GM20000 (cell line): ENCODE measurements at regions not wholly inside any gene's neighbourhood (a gene's known extent, or its start where the extent isn't known, plus 50 kb on each side); places are given as distances from the start of the nearest gene placed in this dataset.
A peak's percentile ranks its signal among the peaks of the same experiment; 100 is the strongest.

ENCODE experiments used
- DNase-seq: peaks from one replicate; pipeline ENCODE4 v3.0.0; 2012; ENCODE audit warnings: low spot score
- TF ChIP-seq, protein P1 (sequence below): IDR thresholded peaks from 2 replicates; pipeline ENCODE4 v1.5.1; 2012; ENCODE audit warnings: mild to moderate bottlenecking, control low read depth; ENCODE audit errors: extremely low read depth, missing control alignments

DNA sequence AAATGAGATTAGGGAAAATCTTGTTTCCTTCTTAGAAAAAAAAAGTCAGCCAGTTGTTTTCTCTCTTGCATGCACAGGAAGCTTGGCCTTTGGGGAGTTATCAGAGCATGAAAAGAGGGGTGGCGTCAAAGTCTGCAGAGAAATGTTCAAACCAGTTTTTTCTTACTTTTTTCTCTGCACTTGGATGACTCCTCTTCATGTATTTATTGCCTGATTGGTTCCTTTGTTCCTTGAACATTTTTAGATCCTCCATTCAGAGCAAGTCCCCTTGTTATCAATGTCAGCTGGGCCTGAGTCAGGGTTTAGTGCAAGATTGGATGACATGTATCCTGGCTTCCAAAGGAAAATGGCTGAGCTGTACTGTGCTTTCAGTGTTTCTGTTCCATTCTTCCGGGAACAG, 392.6 kb upstream of the BRINP1 start:
- DNase-seq, result no peak
- TF ChIP-seq, protein P1, sequence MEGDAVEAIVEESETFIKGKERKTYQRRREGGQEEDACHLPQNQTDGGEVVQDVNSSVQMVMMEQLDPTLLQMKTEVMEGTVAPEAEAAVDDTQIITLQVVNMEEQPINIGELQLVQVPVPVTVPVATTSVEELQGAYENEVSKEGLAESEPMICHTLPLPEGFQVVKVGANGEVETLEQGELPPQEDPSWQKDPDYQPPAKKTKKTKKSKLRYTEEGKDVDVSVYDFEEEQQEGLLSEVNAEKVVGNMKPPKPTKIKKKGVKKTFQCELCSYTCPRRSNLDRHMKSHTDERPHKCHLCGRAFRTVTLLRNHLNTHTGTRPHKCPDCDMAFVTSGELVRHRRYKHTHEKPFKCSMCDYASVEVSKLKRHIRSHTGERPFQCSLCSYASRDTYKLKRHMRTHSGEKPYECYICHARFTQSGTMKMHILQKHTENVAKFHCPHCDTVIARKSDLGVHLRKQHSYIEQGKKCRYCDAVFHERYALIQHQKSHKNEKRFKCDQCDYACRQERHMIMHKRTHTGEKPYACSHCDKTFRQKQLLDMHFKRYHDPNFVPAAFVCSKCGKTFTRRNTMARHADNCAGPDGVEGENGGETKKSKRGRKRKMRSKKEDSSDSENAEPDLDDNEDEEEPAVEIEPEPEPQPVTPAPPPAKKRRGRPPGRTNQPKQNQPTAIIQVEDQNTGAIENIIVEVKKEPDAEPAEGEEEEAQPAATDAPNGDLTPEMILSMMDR, result no peak

DNA sequence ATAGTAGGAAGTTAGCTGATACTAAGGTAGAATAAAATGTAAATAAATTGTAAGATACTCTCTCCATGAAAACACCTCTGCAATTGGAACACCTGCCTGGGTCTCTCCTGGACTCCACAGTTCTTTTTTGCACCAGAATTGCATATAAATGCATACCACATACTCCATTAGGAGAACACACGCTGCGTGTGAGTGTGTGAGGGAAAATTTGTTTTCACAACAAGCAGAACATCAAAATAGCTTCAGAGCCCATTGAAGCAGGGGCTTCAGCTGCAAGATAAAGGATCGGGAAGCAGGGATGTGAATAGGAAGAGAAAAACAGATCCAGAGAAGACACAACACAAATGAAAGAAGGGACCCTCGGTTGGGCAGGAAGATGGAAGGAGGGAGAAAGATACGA, 389.8 kb upstream of the BRINP1 start:
- DNase-seq, result no peak
- TF ChIP-seq, protein P1, result no peak

DNA sequence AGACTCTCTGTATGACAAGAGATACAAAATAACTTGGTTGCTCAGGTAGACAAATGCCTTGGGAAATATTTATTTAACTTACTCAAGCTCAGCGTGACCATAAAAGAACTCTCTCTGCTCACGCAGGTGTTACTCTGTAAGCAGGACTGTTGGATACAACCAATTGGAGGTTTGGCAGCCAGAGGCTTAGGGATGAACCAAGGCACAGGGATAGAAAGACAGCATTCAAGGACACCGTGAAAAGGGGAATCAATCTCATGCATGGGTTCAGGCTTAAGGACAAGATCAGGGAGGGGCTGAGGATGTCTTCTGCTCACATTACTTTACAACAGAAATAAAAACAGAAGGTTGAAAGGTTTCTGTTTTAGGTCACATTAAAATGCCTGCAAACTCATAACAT, 389.0 kb upstream of the BRINP1 start:
- TF ChIP-seq, protein P1, result no peak
- DNase-seq, result no peak

DNA sequence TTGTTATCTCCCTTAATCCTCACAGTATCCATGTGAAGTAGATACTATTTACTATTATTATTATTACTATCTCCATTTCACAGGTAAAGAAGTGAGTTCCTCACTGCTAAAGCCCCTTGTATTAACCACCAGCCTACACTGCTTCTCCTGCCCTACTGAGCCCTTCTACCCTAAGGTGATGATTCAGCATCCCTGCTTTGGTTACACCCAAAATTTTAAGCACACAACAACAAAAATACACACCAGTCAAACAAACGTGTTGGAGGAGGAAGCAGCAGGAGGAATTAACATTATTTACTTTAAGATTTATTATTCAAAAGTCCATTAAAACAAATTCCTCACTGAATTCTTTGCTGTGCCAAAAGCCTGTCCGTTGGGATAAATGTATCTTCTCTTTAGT, 370.2 kb upstream of the BRINP1 start:
- TF ChIP-seq, protein P1, result no peak
- DNase-seq, result no peak

DNA sequence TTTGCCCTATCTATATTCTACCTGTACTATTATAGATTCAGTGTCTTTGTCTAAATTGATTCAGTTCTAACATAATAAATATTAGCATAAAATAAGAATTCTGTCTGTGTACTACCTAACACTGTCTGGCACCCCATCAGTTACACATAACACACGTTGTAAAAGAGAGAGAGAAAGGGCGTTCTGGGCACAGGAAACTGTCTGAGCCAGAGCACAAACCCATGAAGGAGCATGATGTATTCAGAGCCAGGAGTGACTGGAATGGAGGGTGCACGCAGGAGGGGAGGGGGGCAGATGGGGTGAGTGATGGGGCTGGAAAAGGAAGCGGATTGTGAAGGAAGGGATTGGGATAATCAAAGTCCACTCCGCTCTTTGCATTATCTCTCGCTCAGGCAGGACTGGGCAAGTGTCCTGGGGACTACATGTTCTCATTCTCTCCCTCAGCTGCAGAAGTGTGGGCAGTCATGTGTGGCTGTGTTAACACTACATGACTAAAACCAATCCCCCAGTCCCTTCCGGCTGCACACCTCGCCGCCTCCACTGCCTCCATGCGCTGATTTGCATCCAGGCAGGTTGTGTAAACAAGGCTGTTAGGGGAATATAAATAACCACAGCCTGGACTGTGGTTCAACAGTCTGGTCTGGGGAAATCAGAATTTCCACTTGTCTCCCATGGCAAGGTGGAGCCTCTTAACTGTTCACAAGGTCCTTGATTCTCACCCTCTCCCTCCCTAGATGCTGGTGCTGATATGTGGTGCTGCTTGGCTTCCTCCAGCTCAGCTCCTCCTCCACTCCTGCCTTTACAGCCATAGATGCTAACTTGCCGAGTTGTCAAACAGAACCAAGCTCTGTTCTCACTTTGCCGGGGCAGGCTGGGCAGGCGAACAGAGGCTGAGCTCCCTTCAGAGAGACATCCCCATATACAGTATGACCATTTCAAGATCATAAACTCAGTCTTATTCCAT, 367.5 kb upstream of the BRINP1 start:
- peak; percentile 57 for DNase-seq

DNA sequence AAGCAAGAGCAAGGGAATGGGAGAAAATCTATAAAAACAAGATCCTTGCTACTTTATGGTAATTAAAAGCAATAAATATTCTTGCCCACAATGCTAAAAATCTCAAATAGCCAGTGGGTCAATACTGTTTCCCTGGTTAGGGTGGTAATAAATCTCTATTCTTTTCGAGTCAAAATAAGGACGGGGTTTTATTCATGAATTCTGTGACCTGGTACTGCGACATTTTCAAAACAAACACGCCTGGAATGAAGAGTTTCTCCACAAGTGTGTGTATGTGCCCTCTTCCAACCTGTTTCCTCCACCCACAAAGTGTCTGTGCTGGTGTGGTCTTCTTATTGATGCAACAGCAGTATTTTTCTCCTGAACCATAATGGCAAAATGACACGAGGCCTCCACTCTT, 358.8 kb upstream of the BRINP1 start:
- no peak for DNase-seq
- TF ChIP-seq, protein P1, result no peak

More for the DNA sequence above, 367.5 kb upstream of the BRINP1 start:
- TF ChIP-seq, protein P1, result no peak

DNA sequence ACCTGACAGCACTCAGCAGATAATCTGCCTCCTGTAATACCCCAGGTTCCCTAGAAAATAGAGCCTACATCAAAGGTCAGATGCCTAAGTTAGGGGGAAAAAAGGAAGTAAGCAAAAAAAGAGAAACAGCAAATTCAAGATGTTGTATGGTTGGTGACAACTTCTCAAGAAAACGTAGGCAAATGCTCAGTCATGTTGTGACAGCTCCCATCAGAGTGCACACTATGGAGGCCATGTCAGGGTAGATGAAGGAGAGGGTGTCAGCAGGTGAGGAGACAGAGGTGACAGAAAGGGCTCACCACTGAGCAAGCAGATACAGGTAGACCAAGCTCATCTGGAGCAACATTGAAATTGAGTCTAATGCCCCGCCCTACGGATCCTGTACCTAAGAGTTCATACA, 356.8 kb upstream of the BRINP1 start:
- TF ChIP-seq, protein P1, result no peak
- DNase-seq, result no peak
